ENCODE measurements at regions not wholly inside any gene's neighbourhood (a gene's known extent, or its start where the extent isn't known, plus 50 kb on each side); places are given as distances from the start of the nearest gene placed in this dataset.

GRCh38 chr10:47091421-47091820 is 180.2 kb downstream of the PTPN20 start:
- H3K4me3 Mint-ChIP-seq, result no peak overlapping the region
- no peak for ATAC-seq

DNA sequence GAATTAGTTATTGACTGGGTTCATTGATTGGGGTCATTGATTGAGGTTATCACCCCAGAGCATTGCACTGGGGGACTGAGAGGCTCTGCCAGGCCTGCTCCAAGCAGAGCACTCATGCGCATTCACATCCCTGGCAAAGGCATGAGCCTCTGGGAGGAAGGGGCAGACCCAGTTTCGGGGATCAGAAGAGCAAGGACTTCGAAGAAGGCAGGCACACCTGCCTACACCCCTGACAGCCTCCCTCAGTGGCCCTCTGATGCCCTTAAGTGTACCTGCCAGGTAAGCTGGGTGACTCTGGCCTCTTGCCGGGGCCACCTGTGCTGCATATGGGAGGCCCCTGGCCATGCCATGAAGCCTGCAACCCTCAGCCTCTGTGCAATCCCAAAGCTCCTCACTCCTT is 181.1 kb downstream of the PTPN20 start:
- no peak overlapping the region for H3K27ac Mint-ChIP-seq

More at GRCh38 chr10:47091421-47091820, 180.2 kb downstream of the PTPN20 start:
- no peak for DNase-seq
- no peaks in the 10 kb centered on the region for H3K27me3 Mint-ChIP-seq
- peaks cover 0 to 7% of the 10 kb centered on the region in 2 donors for H3K9me3 Mint-ChIP-seq
- no peak overlapping the region for H3K27ac Mint-ChIP-seq
- H3K4me1 Mint-ChIP-seq, result peaks cover 12% of the 10 kb centered on the region

DNA sequence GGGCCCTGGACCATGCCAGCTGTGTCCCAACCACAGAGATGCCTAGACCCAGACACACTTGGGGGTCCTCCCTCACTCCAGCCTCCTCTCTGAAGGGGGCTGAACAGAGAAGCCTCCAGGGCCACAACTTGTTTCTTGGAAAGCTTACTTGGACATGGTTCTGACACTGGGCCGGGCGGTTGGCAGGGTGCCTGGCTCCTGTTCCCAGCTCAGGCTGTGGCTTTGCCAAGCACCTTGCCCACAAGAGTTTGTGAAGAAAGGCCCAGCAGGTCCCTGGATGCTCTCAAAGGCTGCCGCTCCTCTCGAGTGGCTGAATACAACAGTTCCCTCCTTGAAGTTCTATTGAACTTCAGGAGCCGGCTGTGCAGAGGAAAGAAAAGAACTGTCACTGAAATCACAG is 181.6 kb downstream of the PTPN20 start:
- no peak for ATAC-seq
- no peak for DNase-seq
- peaks cover 0 to 7% of the 10 kb centered on the region in 2 donors for H3K9me3 Mint-ChIP-seq
- H3K4me1 Mint-ChIP-seq, result peaks cover 9% of the 10 kb centered on the region
- no peaks in the 10 kb centered on the region for H3K27me3 Mint-ChIP-seq
- no peak overlapping the region for H3K27ac Mint-ChIP-seq
- H3K4me3 Mint-ChIP-seq, result no peak overlapping the region

More for the DNA sequence above, 181.1 kb downstream of the PTPN20 start:
- no peak for DNase-seq
- peaks cover 12% of the 10 kb centered on the region for H3K4me1 Mint-ChIP-seq
- H3K9me3 Mint-ChIP-seq, result peaks cover 0 to 7% of the 10 kb centered on the region in 2 donors
- ATAC-seq, result no peak
- H3K27me3 Mint-ChIP-seq, result no peaks in the 10 kb centered on the region
- no peak overlapping the region for H3K4me3 Mint-ChIP-seq

DNA sequence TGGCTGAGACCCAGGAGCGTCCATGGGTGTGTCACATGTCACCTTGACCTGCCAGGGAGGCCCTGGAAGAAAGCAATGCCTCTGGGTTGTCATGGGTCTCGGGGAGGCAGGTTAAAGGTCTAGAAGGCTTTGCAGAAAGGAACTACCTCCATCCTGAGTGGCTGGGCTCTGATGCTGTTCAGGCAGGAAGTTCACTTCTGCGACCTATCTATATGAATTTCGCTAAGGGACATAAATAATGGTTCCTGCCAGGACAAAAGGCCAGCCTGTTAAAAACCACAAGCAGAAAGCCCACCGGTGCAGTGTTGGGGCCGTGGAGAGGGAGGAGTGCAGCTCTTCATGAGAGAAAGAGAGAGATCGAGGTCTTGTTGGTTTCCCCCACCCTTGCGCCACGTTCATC is 182.9 kb downstream of the PTPN20 start:
- peaks cover 0 to 7% of the 10 kb centered on the region in 2 donors for H3K9me3 Mint-ChIP-seq
- H3K4me1 Mint-ChIP-seq, result no peaks in the 10 kb centered on the region
- H3K27ac Mint-ChIP-seq, result no peak overlapping the region
- no peaks in the 10 kb centered on the region for H3K27me3 Mint-ChIP-seq
- no peak overlapping the region for H3K4me3 Mint-ChIP-seq
- DNase-seq, result no peak
- no peak for ATAC-seq

- no peaks in the 10 kb centered on the region for H3K4me1 Mint-ChIP-seq
- no peak for ATAC-seq
These were observed 183.4 kb downstream of the PTPN20 start for GRCh38 chr10:47094636-47095035.

DNA sequence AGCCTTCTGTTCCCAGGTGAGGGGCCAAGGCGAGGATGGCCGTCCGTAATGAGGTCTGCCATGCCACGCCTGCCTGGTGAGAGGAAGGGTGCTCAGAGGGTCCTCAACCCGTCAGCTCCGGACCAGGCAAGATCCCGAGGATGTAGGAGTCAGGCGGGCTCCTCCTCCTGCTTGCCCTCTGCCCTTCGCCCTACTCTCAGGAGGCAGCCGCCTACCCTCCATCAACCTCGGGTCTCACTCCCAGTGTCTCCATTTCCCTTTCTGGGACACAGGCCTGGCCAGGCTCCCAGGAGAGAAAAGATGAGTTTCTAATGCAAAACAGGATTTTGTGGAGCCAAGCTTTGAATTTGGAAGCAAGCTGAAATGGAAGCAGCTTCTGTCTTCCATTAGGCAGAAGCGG is 184.0 kb downstream of the PTPN20 start:
- DNase-seq, result no peak
- Mint-ChIP-seq H3K27me3 (no peaks in the 10 kb centered on the region), H3K27ac (no peak overlapping the region), H3K4me1 (no peaks in the 10 kb centered on the region), H3K9me3 (peaks cover 0 to 7% of the 10 kb centered on the region in 2 donors), H3K4me3 (no peak overlapping the region)
- ATAC-seq, result no peak

More at GRCh38 chr10:47094636-47095035, 183.4 kb downstream of the PTPN20 start:
- no peak overlapping the region for H3K4me3 Mint-ChIP-seq
- peaks cover 0 to 7% of the 10 kb centered on the region in 2 donors for H3K9me3 Mint-ChIP-seq
- no peak for DNase-seq
- H3K27ac Mint-ChIP-seq, result no peak overlapping the region
- no peaks in the 10 kb centered on the region for H3K27me3 Mint-ChIP-seq

DNA sequence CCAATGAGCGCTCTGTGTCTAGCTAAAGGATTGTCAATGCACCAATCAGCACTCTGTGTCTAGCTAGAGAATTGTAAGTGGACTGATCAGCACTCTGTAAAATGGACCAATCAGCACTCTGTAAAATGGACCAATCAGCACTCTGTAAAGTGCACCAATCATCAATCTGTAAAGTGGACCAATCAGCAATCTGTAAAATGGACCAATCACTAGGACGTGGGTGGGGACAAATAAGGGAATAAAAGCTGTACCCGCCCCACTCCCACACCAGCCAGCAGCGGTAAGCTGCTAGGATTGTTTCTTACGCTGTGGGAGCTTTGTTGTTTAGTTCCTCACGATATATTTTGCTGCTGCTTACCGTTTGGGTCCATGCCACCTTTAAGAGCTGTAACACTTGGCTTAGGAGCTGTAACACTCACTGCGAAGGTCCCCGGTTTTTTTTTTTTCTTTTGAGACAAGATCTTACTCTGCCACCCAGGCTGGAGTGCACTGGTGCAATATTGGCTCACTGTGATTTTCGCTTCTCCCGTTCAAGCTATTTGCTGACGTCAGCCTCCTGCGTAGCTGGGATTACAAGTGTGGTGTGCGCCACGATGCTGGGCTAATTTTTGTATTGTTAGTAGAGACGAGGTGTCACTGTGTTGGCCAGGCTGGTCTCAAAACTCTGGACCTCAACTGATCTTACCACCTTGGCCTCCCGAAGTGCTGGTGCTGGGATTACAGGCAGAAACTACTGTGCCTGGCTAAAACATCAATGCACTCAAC is 184.8 kb downstream of the PTPN20 start:
- no peak overlapping the region for H3K27ac Mint-ChIP-seq
- no peak overlapping the region for H3K4me3 Mint-ChIP-seq
- no peaks in the 10 kb centered on the region for H3K4me1 Mint-ChIP-seq
- no peak for ATAC-seq
- DNase-seq, result no peak
- H3K27me3 Mint-ChIP-seq, result no peaks in the 10 kb centered on the region
- peaks cover 0 to 7% of the 10 kb centered on the region in 2 donors for H3K9me3 Mint-ChIP-seq

DNA sequence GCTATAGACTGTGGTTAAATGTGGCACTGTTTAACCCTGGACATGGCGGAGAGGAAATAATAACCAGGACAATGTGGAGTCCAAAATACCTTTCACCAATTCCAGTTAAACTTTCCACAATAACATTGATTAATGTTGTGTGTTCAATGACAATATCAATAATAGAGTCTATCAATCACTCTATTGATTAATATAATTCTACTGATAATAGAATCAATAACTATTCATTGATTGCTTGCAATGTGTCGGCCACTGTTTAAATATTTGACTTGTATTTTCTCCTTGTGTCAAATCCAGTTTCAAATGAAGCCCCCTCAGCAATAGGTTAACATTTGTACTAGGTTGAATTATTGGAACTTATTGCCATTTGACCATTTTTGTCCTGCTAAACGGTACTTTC is 187.0 kb downstream of the PTPN20 start:
- DNase-seq, result no peak
- no peaks in the 10 kb centered on the region for H3K4me1 Mint-ChIP-seq
- no peak overlapping the region for H3K27ac Mint-ChIP-seq
- no peak overlapping the region for H3K4me3 Mint-ChIP-seq
- peaks cover 0 to 7% of the 10 kb centered on the region in 2 donors for H3K9me3 Mint-ChIP-seq
- no peaks in the 10 kb centered on the region for H3K27me3 Mint-ChIP-seq
- ATAC-seq, result no peak

DNA sequence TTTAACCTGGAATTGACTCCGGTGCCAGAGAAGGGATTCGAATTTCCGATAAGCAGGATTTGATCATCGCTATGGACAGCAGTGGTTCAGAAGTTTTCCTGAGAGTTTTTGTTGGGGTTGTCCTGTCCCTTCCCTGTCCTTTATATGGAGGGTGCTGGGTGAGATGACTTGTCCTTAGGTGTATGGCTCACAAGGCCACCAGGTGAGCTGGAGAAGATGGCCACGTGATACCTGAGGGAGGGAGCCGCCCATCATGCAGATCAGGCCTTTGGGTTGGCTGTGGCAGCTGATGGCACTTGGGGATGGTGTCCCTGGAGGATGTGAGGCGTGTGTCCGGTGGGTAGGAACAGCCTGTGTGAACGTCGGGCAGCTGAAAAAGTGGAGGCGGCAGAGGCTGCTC is 187.7 kb downstream of the PTPN20 start:
- Mint-ChIP-seq H3K4me1 (no peaks in the 10 kb centered on the region), H3K9me3 (peaks cover 0 to 7% of the 10 kb centered on the region in 2 donors)
- no peak for ATAC-seq

GRCh38 chr10:47099474-47099873 is 188.2 kb downstream of the PTPN20 start:
- ATAC-seq (no peak), DNase-seq (no peak)
- Mint-ChIP-seq H3K9me3 (peaks cover 0 to 7% of the 10 kb centered on the region in 2 donors), H3K27me3 (no peaks in the 10 kb centered on the region), H3K4me3 (no peak overlapping the region), H3K4me1 (no peaks in the 10 kb centered on the region), H3K27ac (peak overlapping the region in 1 of 2 donors; percentile 62)

More for the DNA sequence above, 187.7 kb downstream of the PTPN20 start:
- no peak overlapping the region for H3K27ac Mint-ChIP-seq
- no peak overlapping the region for H3K4me3 Mint-ChIP-seq
- no peak for DNase-seq
- H3K27me3 Mint-ChIP-seq, result no peaks in the 10 kb centered on the region

- Mint-ChIP-seq H3K4me3 (no peak overlapping the region), H3K9me3 (no peaks in the 10 kb centered on the region), H3K27me3 (no peaks in the 10 kb centered on the region), H3K4me1 (no peaks in the 10 kb centered on the region), H3K27ac (no peak overlapping the region)
- DNase-seq (no peak), ATAC-seq (no peak)
These were observed 190.0 kb downstream of the PTPN20 start for GRCh38 chr10:47101196-47101595.

- no peaks in the 10 kb centered on the region for H3K27me3 Mint-ChIP-seq
- no peak for ATAC-seq
- H3K4me3 Mint-ChIP-seq, result no peak overlapping the region
- H3K27ac Mint-ChIP-seq, result no peak overlapping the region
- DNase-seq, result no peak
- H3K4me1 Mint-ChIP-seq, result no peaks in the 10 kb centered on the region
- no peaks in the 10 kb centered on the region for H3K9me3 Mint-ChIP-seq
These were observed 190.6 kb downstream of the PTPN20 start for GRCh38 chr10:47101807-47102206.

GRCh38 chr10:47104151-47104605 is 192.9 kb downstream of the PTPN20 start:
- Mint-ChIP-seq H3K4me1 (no peaks in the 10 kb centered on the region), H3K4me3 (no peak overlapping the region), H3K9me3 (no peaks in the 10 kb centered on the region), H3K27me3 (no peaks in the 10 kb centered on the region), H3K27ac (peak overlapping the region in 1 of 2 donors; percentile 31)
- no peak for ATAC-seq
- no peak for DNase-seq

GRCh38 chr10:47104786-47105385 is 193.7 kb downstream of the PTPN20 start:
- H3K9me3 Mint-ChIP-seq, result no peaks in the 10 kb centered on the region
- H3K4me1 Mint-ChIP-seq, result no peaks in the 10 kb centered on the region
- no peak for DNase-seq
- ATAC-seq, result peak; percentile 75
- H3K27ac Mint-ChIP-seq, result no peak overlapping the region
- H3K4me3 Mint-ChIP-seq, result no peak overlapping the region
- no peaks in the 10 kb centered on the region for H3K27me3 Mint-ChIP-seq

GRCh38 chr10:47107007-47107747 is 192.8 kb upstream of the GDF10 start:
- DNase-seq, result no peak
- ATAC-seq, result no peak
- no peaks in the 10 kb centered on the region for H3K27me3 Mint-ChIP-seq
- peaks cover 15% of the 10 kb centered on the region for H3K4me1 Mint-ChIP-seq
- no peak overlapping the region for H3K27ac Mint-ChIP-seq
- H3K4me3 Mint-ChIP-seq, result no peak overlapping the region
- H3K9me3 Mint-ChIP-seq, result no peaks in the 10 kb centered on the region

- H3K4me1 Mint-ChIP-seq, result peaks cover 15% of the 10 kb centered on the region
- no peaks in the 10 kb centered on the region for H3K9me3 Mint-ChIP-seq
- H3K27me3 Mint-ChIP-seq, result no peaks in the 10 kb centered on the region
- ATAC-seq (no peak), DNase-seq (no peak)
- no peak overlapping the region for H3K27ac Mint-ChIP-seq
- H3K4me3 Mint-ChIP-seq, result no peak overlapping the region
These were observed 190.1 kb upstream of the GDF10 start for GRCh38 chr10:47109906-47110305.

Data from stimulated activated naive CD8-positive, alpha-beta T cell treated with anti-CD3 and anti-CD28 coated beads, Interleukin-15, amount 100 ng/mL, for 72 hours (primary cell).